HuH-7.5 (cell line): ENCODE measurements at regions not wholly inside any gene's neighbourhood (a gene's known extent, or its start where the extent isn't known, plus 50 kb on each side); places are given as distances from the start of the nearest gene placed in this dataset.
"Not testable (repeated sequence)": the region's sequence is repeated elsewhere in the genome, so short reads cannot be mapped to it uniquely, and the experiment has no call there.

Experiments
- DNase-seq: peaks from one replicate; pipeline ENCODE4 v3.0.0; 2011; ENCODE audit warnings: low spot score

GRCh38 chr3:82509106-82509842 is 747.8 kb upstream of the GBE1 start:
- no peak for DNase-seq

GRCh38 chr3:82506204-82506603 is 744.8 kb upstream of the GBE1 start:
- DNase-seq: no peak

- no peak for DNase-seq
These were observed 743.8 kb upstream of the GBE1 start for GRCh38 chr3:82505079-82505756.

- no peak for DNase-seq
These were observed 736.7 kb upstream of the GBE1 start for GRCh38 chr3:82498186-82498585.

- DNase-seq: no peak
These were observed 735.6 kb upstream of the GBE1 start for GRCh38 chr3:82496890-82497560.

- no peak for DNase-seq
These were observed 734.2 kb upstream of the GBE1 start for GRCh38 chr3:82495655-82496054.

- no peak for DNase-seq
These were observed 733.6 kb upstream of the GBE1 start for GRCh38 chr3:82494977-82495489.

- no peak for DNase-seq
These were observed 732.4 kb upstream of the GBE1 start for GRCh38 chr3:82493858-82494257.

- no peak for DNase-seq
These were observed 713.9 kb upstream of the GBE1 start for GRCh38 chr3:82475306-82475705.

- no peak for DNase-seq
These were observed 713.3 kb upstream of the GBE1 start for GRCh38 chr3:82474711-82475110.

- DNase-seq: no peak
These were observed 712.6 kb upstream of the GBE1 start for GRCh38 chr3:82473864-82474541.

- no peak for DNase-seq
These were observed 705.6 kb upstream of the GBE1 start for GRCh38 chr3:82467051-82467450.

- no peak for DNase-seq
These were observed 701.5 kb upstream of the GBE1 start for GRCh38 chr3:82462977-82463376.

GRCh38 chr3:82461049-82461889 is 699.8 kb upstream of the GBE1 start:
- no peak for DNase-seq

- no peak for DNase-seq
These were observed 686.9 kb upstream of the GBE1 start for GRCh38 chr3:82448320-82448719.

GRCh38 chr3:82428821-82429220 is 667.4 kb upstream of the GBE1 start:
- not testable (repeated sequence) for DNase-seq

GRCh38 chr3:82424031-82424339 is 662.5 kb upstream of the GBE1 start:
- DNase-seq: no peak

- no peak for DNase-seq
These were observed 662.0 kb upstream of the GBE1 start for GRCh38 chr3:82423268-82424030.

- DNase-seq: no peak
These were observed 655.4 kb upstream of the GBE1 start for GRCh38 chr3:82416830-82417229.

GRCh38 chr3:82416349-82416748 is 654.9 kb upstream of the GBE1 start:
- DNase-seq: no peak

GRCh38 chr3:82413171-82413570 is 651.7 kb upstream of the GBE1 start:
- DNase-seq: no peak
